ENCODE measurements at regions not wholly inside any gene's neighbourhood (a gene's known extent, or its start where the extent isn't known, plus 50 kb on each side); places are given as distances from the start of the nearest gene placed in this dataset.

- TF ChIP-seq CTCF (IDR thresholded peaks at IDR 0.05; ENCODE audit: low read depth, low read length): no peak
- no peak for DNase-seq (ENCODE audit: low read depth in 2 of 2)
Observed at GRCh38 chr2:129881786-129882396, 97.6 kb upstream of the RAB6C start.

GRCh38 chr2:129882476-129882875, 97.0 kb upstream of the RAB6C start:
- H3K4me3 ChIP-seq (replicated peaks in 1 of 2; ENCODE audit: low read depth in 2 of 2, low read length in 2 of 2): no peak overlapping the region
- no peak for TF ChIP-seq CTCF (IDR thresholded peaks at IDR 0.05; ENCODE audit: low read depth, low read length)
- no peak for DNase-seq (ENCODE audit: low read depth in 2 of 2)

More at GRCh38 chr2:129881786-129882396, 97.6 kb upstream of the RAB6C start:
- H3K4me3 ChIP-seq (replicated peaks in 1 of 2; ENCODE audit: low read depth in 2 of 2, low read length in 2 of 2): no peak overlapping the region

- no peak for TF ChIP-seq CTCF (IDR thresholded peaks at IDR 0.05; ENCODE audit: low read depth, low read length)
- no peak for DNase-seq (ENCODE audit: low read depth in 2 of 2)
- H3K4me3 ChIP-seq (replicated peaks in 1 of 2; ENCODE audit: low read depth in 2 of 2, low read length in 2 of 2): no peak overlapping the region
Observed at GRCh38 chr2:129883121-129883520, 96.3 kb upstream of the RAB6C start.

GRCh38 chr2:129884221-129884786, 95.2 kb upstream of the RAB6C start:
- no peak for TF ChIP-seq CTCF (IDR thresholded peaks at IDR 0.05; ENCODE audit: low read depth, low read length)
- no peak overlapping the region for H3K4me3 ChIP-seq (replicated peaks in 1 of 2; ENCODE audit: low read depth in 2 of 2, low read length in 2 of 2)
- DNase-seq (ENCODE audit: low read depth in 2 of 2): no peak

- no peak overlapping the region for H3K4me3 ChIP-seq (replicated peaks in 1 of 2; ENCODE audit: low read depth in 2 of 2, low read length in 2 of 2)
- TF ChIP-seq CTCF (IDR thresholded peaks at IDR 0.05; ENCODE audit: low read depth, low read length): no peak
- DNase-seq (ENCODE audit: low read depth in 2 of 2): no peak
Observed at GRCh38 chr2:129885735-129886134, 93.7 kb upstream of the RAB6C start.

- no peak for DNase-seq (ENCODE audit: low read depth in 2 of 2)
- no peak for TF ChIP-seq CTCF (IDR thresholded peaks at IDR 0.05; ENCODE audit: low read depth, low read length)
- no peak overlapping the region for H3K4me3 ChIP-seq (replicated peaks in 1 of 2; ENCODE audit: low read depth in 2 of 2, low read length in 2 of 2)
Observed at GRCh38 chr2:129887688-129888266, 91.7 kb upstream of the RAB6C start.
